Eye (tissue), 1 donor: ENCODE measurements at regions not wholly inside any gene's neighbourhood (a gene's known extent, or its start where the extent isn't known, plus 50 kb on each side); places are given as distances from the start of the nearest gene placed in this dataset.
"Not testable (repeated sequence)": the region's sequence is repeated elsewhere in the genome, so short reads cannot be mapped to it uniquely, and the experiment has no call there.

Experiments used
- DNase-seq: peaks from one replicate; pipeline ENCODE4 v3.0.0-alpha.2; 2015

DNA sequence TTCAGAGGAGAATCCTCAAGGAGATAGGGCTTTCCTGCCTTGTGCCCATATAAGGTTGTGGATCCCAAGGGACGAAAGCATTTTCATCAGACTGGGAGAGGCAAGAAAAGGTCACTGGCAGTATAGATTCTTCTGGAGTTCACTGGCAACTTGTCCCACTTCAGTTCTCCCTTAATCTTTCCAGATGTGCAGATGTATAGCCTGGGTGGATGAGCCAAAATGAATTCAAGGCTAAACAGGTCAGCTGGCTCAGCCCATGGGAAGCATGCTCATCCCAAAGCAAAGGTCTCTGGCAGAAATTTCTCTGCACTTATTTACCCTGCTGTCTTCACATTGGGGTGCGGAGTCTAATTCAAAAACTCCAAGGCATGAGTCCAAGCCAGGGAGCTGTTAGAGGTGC is 148.9 kb upstream of the TNP1 start:
- DNase-seq = no peak

DNA sequence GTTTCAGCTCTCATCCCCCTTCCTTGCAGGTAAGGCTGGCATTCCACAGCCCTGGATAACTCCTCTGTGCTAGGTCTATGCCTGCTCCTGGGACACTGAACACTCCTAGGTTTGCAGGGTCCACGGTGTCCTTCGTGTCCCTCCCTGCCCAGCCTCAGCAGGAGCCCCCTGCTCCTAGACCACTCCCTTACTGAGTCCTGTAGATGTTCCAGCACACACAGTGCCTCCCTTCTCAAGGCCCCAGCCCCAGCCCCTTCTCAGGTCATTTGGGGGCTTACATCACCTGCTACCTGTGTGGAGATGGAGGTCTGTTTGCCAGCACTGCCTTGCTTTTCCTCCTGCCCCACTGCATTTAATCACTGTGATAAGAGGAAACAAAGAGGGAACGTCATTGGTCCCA is 146.4 kb upstream of the TNP1 start:
- DNase-seq = no peak

DNA sequence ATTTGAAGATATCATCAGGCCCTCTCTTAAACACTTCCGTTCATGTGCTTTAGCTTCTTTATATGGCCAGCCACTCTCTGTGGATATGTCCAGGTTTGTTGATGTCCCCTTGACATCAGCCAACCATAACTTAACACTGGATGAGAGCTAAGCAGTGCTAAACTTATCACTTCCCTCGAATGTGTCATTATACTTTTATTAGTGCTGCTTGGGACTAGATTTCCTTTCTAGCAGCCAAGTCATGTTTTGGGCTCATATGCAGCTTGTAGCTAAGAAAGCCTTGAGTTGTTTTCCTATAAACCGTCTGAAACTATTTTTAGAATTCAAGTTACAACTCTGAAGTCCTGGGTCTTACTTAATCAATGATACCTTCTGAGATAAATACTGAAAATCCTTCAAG is 144.8 kb upstream of the TNP1 start:
- no peak for DNase-seq

DNA sequence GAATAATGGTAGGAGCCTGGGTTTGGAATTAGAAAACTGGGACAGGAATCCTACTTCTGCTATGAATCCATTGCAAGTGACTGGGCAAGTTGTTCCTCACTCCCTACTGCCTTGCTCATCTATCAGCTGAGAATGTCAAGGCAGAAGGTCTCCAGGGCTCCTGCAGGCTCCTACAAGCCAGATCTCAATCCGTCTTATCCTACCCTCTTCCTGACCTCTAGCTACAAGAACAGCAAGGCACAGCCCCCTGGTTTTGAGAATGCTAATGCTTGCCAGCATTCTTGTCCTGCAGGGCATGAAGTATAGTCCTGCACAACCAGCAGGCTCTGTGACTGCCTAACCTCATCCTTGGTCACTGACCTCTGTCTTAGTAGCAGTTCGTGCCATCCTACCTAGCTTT is 141.9 kb upstream of the TNP1 start:
- no peak for DNase-seq

DNA sequence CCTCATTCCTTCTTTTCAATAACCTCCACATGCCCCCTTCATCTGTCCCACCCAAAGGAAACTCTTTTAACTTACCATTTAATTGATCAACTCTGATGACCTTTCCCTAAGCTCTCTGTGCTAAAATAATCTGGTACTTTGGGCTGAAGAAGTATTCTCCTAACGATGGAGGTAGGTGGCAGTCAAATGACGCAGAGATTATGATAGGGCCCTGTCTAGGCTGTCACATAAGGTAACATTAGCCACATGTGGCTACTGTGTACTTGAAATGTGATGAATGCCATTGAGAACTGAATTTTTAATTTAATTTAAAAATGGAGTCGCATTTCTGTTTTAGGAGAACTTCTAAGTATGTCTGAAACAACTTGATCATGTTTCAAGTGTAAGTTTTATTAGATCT is 140.5 kb upstream of the TNP1 start:
- no peak for DNase-seq

DNA sequence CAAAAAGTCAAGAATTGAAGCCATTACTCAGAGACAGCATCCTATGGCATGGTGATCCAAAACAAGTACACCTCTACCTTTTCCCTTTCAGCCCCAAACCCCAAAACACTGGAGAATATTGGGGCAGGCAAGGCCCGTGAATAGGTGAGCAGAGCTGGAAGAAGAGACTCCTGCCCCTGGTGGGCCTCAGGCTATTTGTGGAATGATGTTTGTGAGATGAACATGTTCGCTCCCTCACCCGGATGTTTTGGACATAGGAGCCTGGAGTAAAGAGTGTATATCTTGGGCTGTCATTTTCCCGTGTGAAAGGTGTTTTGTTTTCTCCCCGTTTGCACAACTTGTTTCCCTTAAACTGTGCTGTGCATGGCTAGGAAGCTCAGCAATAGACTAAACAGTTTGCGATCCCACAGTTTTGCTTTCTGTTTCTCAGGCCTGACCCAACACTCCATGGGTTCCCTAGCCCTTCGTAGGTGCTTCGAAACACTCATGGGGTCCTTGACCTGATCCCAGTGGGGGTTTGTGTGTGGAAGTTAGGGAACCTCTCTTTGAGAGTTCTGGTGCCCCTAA is 136.5 kb upstream of the TNP1 start:
- no peak for DNase-seq

DNA sequence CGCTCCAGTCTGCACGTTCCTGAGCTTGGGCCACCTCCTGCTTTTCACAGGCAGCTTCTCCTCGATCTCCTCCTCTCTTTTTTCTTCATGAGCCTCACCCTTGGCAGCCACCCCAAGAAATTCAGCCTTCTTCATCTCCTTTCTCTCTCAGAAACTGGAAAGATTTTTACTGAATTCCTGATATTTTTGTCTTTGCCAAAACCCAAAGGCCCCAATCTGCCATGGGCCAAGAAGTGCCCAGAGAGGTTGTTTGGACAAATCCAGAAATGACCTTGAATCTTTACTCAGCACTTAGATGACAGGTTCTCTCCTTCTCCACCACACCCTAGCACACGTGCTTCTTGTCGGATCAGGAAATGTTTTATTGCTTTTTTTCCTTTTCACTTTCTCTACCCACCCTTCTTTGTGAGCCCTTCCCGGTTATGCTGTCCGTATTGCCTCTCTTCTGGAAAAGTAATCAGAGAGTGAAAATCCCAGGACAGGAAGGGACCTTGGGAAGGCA is 134.5 kb upstream of the TNP1 start:
- no peak for DNase-seq

DNA sequence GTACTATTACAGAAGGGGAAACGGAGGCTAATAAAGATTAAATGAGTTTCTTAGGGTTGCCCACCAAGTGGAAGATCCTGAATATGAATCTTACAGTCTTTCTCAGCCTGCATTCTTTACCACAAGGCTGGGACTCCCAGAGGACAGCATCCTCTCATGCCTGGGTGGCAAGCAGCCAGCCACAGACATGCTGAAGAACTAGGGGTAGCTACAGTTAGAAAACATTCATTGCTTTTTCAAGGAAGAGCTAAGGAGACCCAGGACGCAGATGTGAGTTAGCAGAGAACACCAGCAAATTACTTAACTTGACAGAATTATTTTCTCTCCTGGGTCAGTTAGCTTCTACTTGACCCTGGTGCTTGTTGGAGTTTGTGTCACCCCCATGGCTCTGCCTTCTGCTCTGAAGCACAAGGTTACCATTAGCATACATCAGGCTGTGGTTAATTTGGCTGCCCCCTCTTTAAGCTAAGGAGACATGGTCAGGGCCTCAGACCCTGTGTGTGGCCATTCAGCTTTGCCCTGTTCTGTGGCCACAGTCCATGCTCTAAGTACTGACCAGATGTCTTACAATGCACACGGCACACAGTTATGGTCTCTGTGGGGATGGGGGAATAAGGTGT is 132.3 kb upstream of the TNP1 start:
- peak; percentile 44 for DNase-seq

DNA sequence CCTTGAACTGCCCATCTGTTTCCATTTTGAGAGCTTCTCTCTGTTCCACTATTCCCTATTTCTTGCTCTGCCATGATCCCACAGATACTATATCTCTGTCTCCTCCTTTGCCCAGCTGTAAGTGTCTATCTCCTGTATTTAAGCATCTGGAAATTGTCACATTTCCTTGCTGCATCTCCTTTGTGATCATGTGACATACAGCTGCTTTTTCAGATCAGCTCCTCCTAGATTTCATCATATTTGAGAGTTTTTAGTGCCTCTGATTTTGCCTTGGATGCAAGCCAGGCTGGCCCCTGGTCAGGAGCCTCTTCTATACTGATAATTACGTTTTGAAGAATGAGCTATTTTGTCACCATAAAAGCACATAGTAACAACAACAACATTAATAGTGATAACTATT is 131.7 kb upstream of the TNP1 start:
- DNase-seq = peak; percentile 36

DNA sequence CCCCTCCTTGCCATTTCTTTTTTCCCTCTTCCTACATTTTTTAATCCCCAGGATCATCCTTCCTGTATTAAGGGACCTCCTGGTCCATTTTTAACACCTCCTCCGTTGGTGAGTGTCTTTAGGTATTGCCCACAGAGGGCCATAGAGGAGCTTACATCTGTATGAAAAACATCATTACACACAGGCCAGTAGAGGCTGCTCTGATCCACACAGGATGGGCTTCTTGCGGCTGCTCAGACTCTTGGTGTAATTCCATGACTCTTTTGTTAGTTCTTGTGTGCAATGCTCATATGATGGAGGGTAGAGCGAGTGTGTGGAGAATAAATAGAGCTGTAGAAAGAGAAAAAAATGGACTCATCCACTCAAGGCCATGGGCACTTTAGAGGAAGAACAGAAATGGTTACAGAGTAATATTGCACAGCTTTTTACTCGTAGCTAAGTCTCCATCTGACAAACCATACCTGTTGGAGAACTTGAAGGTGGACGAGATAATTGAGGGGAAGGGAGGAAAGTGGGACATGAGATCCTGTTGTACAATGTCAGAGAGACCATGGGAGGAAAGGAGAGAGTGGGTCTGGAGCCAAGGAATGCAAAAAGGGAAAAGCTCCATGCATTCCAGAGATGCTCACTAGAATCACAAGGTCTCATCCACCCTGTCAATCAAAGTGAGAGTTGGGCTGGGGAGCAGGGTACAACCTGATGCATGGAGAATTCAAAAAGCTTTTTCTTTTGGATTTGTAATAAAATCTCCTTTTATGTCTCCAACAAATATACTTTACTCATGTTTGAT is 129.7 kb upstream of the TNP1 start:
- DNase-seq = no peak

DNA sequence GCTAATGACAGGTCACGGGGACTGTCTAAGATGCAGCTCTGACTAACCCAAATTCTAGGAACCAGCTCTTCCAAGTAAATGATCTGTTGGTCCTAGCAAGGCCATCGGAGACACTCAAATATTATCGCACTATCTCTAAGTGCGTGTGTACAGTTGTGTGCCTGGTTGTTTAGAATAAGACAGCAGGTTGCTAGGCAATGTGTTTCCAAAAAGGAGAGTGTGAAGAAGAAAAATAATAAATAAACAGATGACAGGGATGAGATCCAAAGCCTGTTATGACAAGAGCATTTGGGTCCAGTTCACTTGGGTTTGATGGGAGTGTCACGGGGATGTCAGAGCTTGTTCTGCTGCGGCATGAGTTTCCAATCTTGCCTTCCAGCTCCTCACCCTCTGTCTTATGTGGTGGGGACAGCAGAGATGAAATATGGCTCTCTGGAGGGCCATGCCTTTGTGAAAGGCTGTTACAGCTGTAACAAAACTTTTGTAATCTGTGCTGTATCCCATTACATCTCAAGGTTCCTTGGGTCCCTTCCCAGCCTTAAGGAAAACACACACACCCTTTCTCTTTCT is 127.5 kb upstream of the TNP1 start:
- peak; percentile 28 for DNase-seq

DNA sequence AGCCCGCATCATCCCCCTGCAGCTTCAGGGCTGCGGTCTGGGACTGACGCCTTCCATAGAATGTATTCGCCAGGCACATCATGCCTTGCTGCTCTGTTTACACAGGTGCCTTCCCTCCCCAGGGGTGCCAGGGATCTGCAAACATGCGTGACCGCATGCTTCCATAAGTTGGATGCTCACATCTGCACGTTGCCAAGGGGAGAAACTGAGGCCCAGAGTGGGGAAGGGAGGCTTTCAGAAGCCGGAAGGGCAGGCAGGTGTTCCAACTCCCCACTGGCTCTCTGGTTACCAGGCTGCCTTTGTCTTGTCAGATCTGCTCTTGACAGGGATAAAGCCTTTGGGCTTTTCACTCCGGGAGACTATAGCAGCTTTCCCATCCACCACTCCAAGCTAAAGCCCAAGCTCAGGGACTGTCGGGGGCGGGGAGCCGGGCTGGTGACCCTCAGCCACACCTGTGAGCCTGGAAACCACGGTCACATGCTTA is 125.8 kb upstream of the TNP1 start:
- peak; percentile 24 for DNase-seq

DNA sequence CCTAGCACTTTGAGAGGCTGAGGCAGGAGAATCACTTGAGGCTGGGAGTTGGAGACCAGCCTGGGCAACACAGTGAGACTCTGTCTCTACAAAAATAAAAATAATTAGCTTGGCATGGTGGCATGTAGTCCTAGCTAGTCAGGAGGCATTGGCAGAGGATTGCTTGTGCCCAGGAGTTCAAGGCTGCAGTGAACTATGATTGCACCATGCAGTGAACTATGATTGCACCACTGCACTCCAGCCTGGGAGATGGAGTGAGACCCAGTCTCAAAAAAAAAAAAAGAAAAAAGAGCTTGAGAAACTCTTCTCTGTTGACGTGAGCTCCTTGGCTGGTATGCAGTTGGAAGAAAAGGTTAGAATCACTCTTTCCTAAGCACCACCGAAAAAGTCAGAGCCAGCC is 125.1 kb upstream of the TNP1 start:
- DNase-seq = no peak

DNA sequence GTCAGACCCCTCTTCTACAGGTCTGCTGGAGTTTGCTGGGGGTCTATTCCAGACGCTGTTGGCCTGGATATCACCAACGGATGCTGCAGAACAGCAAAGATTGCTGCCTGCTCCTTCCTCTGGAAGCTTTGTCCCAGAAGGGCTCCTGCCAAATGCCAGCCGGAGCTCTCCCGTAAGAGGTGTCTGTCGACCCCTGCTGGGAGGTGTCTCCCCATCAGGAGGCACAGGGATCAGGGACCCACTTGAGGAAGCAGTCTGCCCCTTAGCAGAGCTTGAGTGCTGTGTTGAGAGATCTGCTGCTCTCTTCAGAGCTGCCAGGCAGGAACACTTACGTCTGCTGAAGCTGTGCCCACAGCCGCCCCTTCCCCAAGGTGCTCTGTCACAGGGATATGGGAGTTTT is 122.1 kb upstream of the TNP1 start:
- DNase-seq = not testable (repeated sequence)

DNA sequence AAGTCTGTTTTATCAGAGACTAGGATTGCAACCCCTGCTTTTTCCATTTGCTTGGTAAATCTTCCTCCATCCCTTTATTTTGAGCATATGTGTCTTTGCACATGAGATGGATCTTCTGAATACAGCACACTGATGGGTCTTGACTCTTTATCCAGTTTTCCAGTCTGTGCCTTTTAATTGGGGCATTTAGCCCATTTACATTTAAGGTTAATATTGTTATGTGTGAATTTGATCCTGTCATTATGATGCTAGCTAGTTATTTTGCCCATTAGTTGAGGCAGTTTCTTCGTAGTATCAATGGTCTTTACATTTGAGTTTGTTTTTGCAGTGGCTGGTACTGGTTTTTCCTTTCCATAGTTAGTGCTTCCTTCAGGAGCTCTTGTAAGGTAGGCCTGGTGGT is 120.6 kb upstream of the TNP1 start:
- DNase-seq = not testable (repeated sequence)

DNA sequence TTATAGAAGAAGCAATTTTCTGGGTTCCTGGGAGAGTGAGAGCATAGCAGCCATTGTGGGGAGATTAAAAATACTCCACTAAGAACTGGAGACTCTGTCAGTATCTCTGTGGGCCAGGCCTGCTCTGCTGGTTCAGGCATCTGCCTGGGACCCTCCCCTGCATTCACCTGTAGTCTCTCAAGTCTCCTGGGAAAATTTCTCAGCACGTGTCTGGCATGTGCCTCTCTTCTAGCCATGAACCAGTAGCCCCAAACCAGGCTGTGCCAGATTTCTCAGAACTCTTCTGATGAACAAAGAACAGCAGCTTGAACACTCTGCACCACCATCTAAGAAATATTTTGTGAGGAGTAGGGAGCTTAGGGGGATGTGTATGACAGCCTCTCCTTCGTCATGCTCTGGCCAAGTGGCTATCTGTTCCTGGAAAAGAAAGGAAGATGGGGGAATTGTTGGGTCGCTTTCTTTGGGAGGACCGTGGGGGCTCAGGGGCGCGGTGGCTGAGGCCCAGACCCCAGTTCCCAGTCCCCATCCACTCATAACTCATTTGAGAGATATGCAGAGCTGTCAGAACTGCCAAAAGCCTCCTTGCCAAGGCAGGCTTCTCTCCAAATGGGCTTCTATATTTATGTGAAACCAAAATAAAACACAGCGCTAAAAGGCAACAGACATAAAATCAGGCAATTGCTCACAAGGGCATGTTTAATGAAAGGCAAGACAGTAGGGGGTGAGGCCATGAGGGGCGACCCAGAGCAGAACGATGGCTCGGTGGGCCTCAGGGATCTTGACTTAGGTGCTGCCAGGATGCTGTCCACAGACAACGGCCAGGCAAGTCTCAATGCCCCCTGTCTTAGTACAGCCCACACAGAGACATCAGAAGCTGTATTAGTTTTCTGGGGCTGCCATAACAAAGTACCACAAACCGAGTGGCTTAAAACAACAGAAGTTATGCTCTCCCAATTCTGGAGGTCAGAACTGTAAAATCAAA is 114.7 kb upstream of the TNP1 start:
- no peak for DNase-seq

DNA sequence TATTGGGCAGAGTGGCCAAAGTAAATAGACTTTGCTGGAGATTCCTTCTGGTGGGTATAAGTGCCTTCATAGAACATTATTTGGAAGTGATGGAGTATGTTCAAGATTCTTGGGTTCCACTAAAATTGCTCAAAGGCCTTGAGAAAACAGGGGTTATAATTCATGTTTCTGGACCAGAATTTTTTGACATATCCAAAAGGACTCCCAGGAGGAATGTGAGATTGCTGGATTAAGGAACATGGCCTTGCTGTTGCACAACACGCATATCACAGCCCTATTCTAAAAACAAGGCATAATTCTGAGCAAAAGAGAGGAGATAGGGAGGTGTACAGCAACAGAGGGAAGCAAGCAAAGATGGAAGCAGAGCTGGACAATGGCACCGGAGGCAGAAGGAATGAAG is 111.7 kb upstream of the TNP1 start:
- DNase-seq = no peak

DNA sequence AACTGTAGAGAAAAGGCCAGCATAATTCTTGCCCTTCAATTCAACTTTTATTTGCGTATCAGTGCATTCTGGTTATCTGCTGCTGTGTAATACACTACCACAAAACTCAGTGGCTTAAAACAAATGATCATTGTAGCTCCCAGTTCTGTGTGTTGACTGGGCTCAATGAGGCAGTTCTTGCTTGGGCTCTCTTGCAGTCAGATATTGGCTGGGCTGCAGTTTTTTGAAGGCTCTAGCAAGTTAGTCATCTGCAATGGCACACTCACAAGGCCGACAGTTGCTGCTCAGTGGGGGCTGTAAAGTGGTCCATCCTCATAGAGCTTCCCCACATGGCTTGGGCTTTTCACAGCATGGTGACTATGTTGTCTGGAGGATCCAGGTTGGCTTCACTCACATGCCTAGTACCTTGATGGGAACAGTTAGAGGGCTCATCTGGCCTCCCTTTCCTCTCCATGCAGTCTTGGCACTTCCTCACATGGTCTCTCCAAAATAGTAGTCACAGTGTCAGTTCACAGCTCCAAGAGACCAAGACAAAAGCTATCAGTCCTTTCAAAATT is 110.6 kb upstream of the TNP1 start:
- no peak for DNase-seq

DNA sequence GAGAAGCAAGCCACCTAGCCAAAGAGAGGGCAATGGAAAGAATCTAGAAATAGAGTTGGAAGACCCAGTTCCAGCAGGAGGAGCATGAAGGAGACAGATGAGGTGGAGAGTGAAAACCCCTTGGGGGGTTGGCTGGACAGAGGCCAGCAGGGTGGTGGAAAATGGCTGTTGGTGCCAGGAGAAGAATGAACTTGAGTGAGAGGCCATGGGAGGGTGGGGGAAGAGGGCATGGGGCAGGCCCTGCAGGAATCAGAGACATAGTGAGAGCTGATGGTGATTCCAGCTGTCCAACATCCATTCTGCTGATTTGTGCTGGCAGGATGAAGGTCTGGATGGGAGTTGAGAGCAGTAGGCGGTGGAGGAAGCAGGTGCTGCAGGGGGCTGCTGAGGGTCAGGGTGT is 108.0 kb upstream of the TNP1 start:
- no peak for DNase-seq

DNA sequence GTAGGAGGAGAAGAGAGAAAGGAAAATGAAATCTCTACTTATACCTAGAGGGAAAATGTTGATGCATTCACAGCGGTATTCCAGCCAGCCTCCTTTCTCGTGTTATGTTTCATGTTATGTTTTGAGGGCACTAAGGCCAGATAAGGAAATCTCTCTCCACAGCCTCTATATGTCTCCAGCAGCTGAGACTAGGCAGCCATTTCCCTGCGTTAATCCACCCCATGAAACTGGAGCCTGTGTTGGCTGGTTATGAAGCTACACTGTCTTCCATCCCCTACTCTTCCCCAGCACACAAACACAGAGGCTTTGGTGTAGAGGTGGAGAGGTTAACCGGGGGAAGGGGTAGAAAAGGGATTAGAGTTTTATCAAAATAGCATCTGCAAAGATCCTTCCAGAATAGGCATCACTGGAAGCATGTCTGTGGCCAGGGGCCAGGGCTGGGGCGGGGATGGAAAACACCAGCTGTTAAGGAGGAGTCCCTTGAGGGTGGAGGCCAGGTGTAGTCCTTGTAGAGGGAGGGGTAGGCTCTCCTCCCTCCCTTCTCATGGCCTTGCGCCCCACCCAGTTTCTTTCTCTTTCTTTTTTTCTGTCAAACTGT is 100.9 kb upstream of the TNP1 start:
- peak; percentile 19 for DNase-seq

DNA sequence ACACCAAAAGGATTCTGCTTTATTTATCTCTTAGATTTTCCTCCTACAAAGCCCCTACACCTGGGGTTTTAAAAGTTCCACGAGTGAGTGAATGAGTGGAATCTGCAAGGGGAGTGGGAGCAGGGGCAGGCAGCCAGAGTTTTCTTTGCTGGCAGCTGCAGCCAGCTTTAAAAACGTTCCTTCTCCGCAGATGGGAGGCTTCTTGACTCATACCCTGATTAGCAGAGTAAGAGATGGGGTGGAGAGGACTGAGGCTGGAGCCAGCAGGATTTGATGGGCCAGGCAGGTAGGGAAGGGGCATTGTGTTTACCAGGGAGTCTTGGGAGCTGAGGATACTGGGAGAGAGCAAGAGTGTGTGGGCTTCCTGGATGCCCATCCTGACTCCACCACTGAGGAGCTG is 99.6 kb upstream of the TNP1 start:
- no peak for DNase-seq
